WI38 (cell line): ENCODE measurements at regions not wholly inside any gene's neighbourhood (a gene's known extent, or its start where the extent isn't known, plus 50 kb on each side); places are given as distances from the start of the nearest gene placed in this dataset.

Experiments used
- H3K4me3 ChIP-seq: 2 replicates; pipeline ENCODE4 v1.5.1; 2011; ENCODE audit warnings: low read depth, mild to moderate bottlenecking, control low read depth, low read length
- TF ChIP-seq, protein P1 (sequence below): IDR thresholded peaks from 2 replicates; pipeline ENCODE4 v1.5.1; 2012; ENCODE audit warnings: low read depth, mild to moderate bottlenecking, control low read depth, low read length

DNA sequence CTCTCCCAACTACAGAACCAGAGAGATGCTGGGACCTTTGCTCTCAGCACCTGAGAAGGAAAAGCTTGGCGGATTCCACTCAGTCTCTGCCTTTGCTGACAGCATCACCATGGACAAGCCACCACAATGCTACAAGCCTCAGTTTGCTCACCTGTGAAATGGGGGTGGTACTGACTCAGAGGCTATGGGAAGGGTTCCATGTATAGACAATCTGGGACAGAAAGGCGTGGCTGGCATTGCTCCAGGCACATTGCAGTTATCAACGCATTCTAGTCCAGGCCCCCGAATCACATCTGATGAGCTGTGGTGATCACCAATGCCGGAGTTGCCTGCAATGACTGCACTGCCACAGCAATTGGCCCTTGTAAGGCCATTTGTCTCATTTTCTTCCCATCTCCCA, 72.6 kb downstream of the ISX start:
- TF ChIP-seq, protein P1, sequence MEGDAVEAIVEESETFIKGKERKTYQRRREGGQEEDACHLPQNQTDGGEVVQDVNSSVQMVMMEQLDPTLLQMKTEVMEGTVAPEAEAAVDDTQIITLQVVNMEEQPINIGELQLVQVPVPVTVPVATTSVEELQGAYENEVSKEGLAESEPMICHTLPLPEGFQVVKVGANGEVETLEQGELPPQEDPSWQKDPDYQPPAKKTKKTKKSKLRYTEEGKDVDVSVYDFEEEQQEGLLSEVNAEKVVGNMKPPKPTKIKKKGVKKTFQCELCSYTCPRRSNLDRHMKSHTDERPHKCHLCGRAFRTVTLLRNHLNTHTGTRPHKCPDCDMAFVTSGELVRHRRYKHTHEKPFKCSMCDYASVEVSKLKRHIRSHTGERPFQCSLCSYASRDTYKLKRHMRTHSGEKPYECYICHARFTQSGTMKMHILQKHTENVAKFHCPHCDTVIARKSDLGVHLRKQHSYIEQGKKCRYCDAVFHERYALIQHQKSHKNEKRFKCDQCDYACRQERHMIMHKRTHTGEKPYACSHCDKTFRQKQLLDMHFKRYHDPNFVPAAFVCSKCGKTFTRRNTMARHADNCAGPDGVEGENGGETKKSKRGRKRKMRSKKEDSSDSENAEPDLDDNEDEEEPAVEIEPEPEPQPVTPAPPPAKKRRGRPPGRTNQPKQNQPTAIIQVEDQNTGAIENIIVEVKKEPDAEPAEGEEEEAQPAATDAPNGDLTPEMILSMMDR: no peak
- no peak overlapping the region for H3K4me3 ChIP-seq

DNA sequence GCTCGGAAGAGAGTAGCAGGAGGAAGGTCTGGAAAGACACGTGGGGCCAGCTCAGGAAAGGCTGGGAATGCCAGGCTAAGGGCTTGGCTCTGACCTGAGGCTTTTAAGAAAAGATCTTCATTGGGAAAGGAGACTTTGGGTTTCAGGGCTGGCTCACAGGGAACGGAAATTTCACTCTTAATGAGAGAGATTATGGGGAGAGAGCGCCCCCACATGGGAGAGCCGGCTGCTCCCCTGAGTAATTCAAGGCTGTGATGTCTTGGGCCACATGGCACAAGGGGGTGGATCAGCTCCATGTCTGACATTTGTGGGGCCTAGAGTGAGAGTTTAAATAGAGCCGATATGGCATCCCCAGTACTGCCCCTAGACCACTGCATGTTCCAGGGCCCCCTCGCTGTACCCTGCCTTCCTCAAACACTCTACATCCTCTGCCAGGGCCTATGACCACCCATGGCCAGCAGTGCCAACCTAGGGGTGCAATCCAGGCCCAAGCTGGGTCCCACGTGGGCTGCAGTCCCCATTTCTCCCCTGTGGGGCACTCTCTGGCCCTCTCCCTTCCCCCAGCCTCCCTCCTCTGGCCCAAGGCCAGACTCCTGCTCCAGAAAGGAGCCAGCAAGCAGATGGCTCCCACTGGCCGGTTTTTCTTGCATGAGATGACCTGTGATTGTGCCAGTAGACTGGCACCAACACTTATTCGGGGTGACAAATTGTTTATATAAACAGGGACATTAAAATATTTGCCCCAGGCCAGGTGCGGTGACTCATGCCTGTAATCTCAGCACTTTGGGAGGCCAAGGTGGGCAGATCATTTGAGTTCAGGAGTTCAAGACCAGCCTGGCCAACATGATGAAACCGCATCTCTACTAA, 75.2 kb downstream of the ISX start:
- TF ChIP-seq, protein P1: no peak
- H3K4me3 ChIP-seq: no peak overlapping the region

DNA sequence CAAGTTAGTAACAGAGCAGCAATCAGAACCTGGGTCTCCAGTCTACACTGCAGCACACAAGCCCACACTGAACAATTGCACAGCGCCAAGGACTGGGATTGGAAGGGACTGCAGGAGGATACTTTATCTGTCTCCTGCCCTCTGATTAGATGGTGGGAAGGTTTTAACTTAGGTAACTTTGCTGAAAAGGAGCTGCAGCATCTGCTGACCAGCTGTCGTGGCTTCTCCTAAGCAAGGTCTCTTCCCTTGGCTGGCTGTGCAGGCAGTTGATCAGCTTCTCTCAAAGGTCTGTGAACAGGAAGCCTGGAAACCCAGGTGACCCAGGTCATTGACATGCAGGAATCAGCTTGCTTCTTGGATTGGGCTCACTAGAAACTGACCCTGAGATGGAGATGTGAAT, 82.4 kb downstream of the ISX start:
- TF ChIP-seq, protein P1: no peak
- H3K4me3 ChIP-seq: no peak overlapping the region

DNA sequence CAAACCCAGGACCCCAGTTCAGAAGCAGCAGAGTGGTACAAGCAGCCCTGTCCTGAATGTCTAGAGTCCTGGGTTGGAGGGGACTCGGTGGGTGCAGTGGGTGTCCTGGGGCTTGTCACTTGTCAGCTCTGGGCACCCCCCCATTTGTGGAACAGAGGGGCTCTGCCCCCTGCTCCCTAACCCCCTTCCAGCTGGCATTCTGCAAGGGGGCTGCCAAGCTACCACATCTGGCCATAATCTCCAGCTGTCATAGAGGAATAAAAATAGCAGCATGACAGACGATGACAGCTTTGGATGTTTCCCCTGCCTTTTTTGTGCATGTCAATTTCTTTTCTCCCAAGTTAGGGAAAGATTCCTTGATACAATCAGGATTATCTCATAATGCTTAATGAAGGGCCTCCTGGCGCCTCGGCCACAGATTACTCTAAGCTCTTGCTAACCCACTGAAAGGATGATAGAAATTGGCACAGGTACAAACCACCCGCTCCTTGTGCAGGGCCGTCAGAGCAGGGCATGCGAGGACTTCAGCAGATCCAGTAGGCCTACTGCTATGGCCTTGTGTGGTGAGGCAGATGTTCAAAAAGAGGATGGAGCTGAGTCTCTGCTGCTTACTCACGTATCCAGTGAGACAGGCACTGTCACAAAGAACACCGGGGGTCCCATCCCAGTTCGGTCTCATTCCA, 83.0 kb downstream of the ISX start:
- no peak overlapping the region for H3K4me3 ChIP-seq
- TF ChIP-seq, protein P1: no peak

DNA sequence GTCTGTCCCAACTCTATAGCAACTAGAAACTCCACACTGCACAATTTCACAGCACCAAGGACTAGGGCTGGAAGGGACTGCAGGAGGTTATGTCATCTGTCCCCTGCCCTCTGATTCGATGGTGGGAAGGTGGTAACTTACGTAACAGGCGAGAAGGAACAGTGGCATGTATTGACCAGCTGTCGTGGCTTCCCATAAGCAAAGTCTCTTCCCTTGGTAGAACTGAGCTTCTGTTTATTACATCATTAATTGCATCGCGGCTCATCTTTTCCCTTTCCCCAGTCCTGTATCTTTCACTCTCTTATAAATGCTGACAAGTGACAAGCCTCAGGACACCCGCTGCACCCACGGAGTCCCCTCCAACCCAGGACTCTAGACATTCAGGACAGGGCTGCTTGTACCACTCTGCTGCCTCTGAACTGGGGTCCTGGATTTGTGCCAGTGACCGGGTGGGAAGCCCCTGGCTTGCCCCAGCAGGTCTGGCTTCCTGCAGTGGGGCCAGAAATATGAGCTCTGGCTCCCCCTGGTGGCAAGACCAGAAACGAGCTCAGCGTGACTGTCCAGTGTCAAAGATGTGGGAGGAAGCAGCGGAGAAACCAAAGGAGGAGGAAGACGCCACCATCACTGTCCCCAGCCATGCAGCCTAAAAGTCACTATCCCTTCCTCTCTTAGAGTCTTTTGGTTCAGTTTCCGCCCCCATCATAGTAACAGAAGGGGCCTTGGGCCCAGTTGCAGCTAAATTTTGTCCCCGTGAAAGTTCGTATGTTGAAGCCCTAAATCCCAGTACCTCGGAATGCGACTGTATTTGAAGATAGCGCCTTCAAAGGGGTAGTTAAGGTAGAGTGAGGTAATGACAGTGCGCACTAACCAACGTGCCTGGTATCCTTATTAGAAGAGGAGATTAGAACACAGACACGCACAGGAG, 84.5 kb downstream of the ISX start:
- TF ChIP-seq, protein P1: peak; percentile 76
- no peak overlapping the region for H3K4me3 ChIP-seq

DNA sequence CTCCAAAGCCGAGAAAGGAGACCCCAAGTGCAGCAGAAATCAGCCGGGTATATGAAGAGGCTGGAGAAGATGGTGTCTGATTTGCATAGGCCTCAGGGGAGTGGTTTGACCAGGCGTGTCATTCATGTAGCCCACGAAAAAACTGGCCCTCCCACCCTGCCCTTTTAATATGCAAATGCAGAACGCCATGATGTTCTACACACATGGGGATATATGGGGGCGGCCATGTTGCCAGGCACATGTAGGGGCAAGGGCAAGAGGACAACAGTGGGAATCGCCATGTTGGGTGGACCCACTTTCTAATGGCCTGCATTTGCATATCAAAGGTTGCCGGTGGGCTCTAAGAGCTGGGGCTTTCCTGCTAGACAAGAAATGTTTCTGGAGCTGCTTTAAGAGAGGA, 86.4 kb downstream of the ISX start:
- TF ChIP-seq, protein P1: no peak
- H3K4me3 ChIP-seq: no peak overlapping the region
